Smooth muscle cell (in vitro differentiated cells): ENCODE measurements at regions not wholly inside any gene's neighbourhood (a gene's known extent, or its start where the extent isn't known, plus 50 kb on each side); places are given as distances from the start of the nearest gene placed in this dataset.

ENCODE experiments used
- DNase-seq: peaks from one replicate; lab custom pipeline; 2025; ENCODE audit not compliant: unreplicated experiment; lab: John Stamatoyannopoulos, UW
- H2AFZ ChIP-seq: fragments of 200-600 bp; sonication (generic); 2 replicates; pipeline ENCODE4 v1.6.0; 2016; ENCODE audit warnings: antibody characterized with exemption, low read depth, mild to moderate bottlenecking
- H3F3A ChIP-seq: fragments of 200-600 bp; sonication (generic); 2 replicates; pipeline ENCODE4 v1.6.0; 2017; ENCODE audit warnings: antibody characterized with exemption, low read depth
- H3K27ac ChIP-seq: fragments of 200-600 bp; sonication (generic); 2 replicates; pipeline ENCODE4 v1.5.1; 2016; ENCODE audit warnings: low read depth, mild to moderate bottlenecking
- H3K27me3 ChIP-seq: fragments of 200-600 bp; sonication (generic); 2 replicates; pipeline ENCODE4 v1.6.1; 2016; ENCODE audit warnings: low read depth, mild to moderate bottlenecking
- H3K36me3 ChIP-seq: fragments of 200-600 bp; sonication (generic); 2 replicates; pipeline ENCODE4 v1.5.1; 2016; ENCODE audit warnings: low read depth
- H3K4me1 ChIP-seq: fragments of 200-600 bp; sonication (generic); 2 replicates; pipeline ENCODE4 v1.5.1; 2016; ENCODE audit warnings: low read depth
- H3K4me2 ChIP-seq: fragments of 200-600 bp; sonication (generic); 2 replicates; pipeline ENCODE4 v1.6.0; 2016; ENCODE audit warnings: mild to moderate bottlenecking
- H3K4me3 ChIP-seq: fragments of 200-600 bp; sonication (generic); 2 replicates; pipeline ENCODE4 v1.5.1; 2016; ENCODE audit warnings: mild to moderate bottlenecking
- H3K79me2 ChIP-seq: fragments of 200-600 bp; sonication (generic); 2 replicates; pipeline ENCODE4 v1.6.0; 2016; ENCODE audit warnings: low read depth, mild to moderate bottlenecking
- H3K9ac ChIP-seq: fragments of 200-600 bp; sonication (generic); 2 replicates; pipeline ENCODE4 v1.6.0; 2016; ENCODE audit warnings: low read depth
- H3K9me3 ChIP-seq: fragments of 200-600 bp; sonication (generic); replicated peaks from 2 replicates; pipeline ENCODE4 v1.5.1; 2016; ENCODE audit warnings: low read depth
- H4K20me1 ChIP-seq: fragments of 200-600 bp; sonication (generic); 2 replicates; pipeline ENCODE4 v1.6.0; 2016; ENCODE audit warnings: low read depth
- CTCF ChIP-seq: fragments of 200-600 bp; sonication (generic); IDR thresholded peaks from 2 replicates; pipeline ENCODE4 v1.5.1; 2017; ENCODE audit warnings: borderline replicate concordance, mild to moderate bottlenecking, antibody characterized with exemption; ENCODE audit not compliant: insufficient read depth, poor library complexity, severe bottlenecking
- WGBS: methylation state at CpG from one replicate; pipeline ENCODE4 v1.1.7; 2016; ENCODE audit warnings: low lambda C conversion rate; 5-methylcytosine and 5-hydroxymethylcytosine counted together

GRCh38 chr6:170229851-170230519 lies 60.9 kb downstream of the DLL1 start:
- 92% methylated on average over 25 of the region's 25 CpGs for WGBS

GRCh38 chr6:170229396-170229795 lies 61.5 kb downstream of the DLL1 start:
- peaks cover under 1% of the 10 kb centered on the region for H3F3A ChIP-seq
- H3K27ac ChIP-seq, result no peak overlapping the region
- H3K4me3 ChIP-seq, result no peak overlapping the region
- no peaks in the 10 kb centered on the region for H4K20me1 ChIP-seq
- H3K4me2 ChIP-seq, result no peak overlapping the region
- H3K36me3 ChIP-seq, result no peaks in the 10 kb centered on the region
- no peak for TF ChIP-seq CTCF
- H3K79me2 ChIP-seq, result no peaks in the 10 kb centered on the region
- no peaks in the 10 kb centered on the region for H3K9me3 ChIP-seq
- no peak for DNase-seq
- no peak overlapping the region for H3K9ac ChIP-seq
- WGBS, result 94% methylated on average over 15 of the region's 15 CpGs
- H3K4me1 ChIP-seq, result peaks cover 29% of the 10 kb centered on the region
- no peak overlapping the region for H2AFZ ChIP-seq
- H3K27me3 ChIP-seq, result no peaks in the 10 kb centered on the region

More at GRCh38 chr6:170229851-170230519, 60.9 kb downstream of the DLL1 start:
- no peak overlapping the region for H2AFZ ChIP-seq
- H3K4me3 ChIP-seq, result no peak overlapping the region
- no peaks in the 10 kb centered on the region for H3K36me3 ChIP-seq
- DNase-seq, result no peak
- no peaks in the 10 kb centered on the region for H4K20me1 ChIP-seq
- H3K4me2 ChIP-seq, result no peak overlapping the region
- TF ChIP-seq CTCF, result no peak
- no peaks in the 10 kb centered on the region for H3F3A ChIP-seq
- H3K79me2 ChIP-seq, result no peaks in the 10 kb centered on the region
- no peaks in the 10 kb centered on the region for H3K9me3 ChIP-seq
- H3K4me1 ChIP-seq, result peaks cover 28% of the 10 kb centered on the region
- no peak overlapping the region for H3K27ac ChIP-seq
- H3K27me3 ChIP-seq, result no peaks in the 10 kb centered on the region
- no peak overlapping the region for H3K9ac ChIP-seq

GRCh38 chr6:170228946-170229310 lies 62.0 kb downstream of the DLL1 start:
- Histone ChIP-seq H4K20me1 (no peaks in the 10 kb centered on the region), H3K9ac (no peak overlapping the region), H3K9me3 (no peaks in the 10 kb centered on the region), H3K27me3 (no peaks in the 10 kb centered on the region), H3K27ac (no peak overlapping the region), H3K79me2 (no peaks in the 10 kb centered on the region), H3K36me3 (no peaks in the 10 kb centered on the region), H3K4me2 (no peak overlapping the region), H2AFZ (no peak overlapping the region), H3K4me3 (no peak overlapping the region), H3F3A (peaks cover 5% of the 10 kb centered on the region), H3K4me1 (peaks cover 28% of the 10 kb centered on the region)
- 96% methylated on average over 14 of the region's 14 CpGs for WGBS
- DNase-seq, result no peak
- TF ChIP-seq CTCF, result no peak
